Gastrocnemius medialis (tissue), 4 donors: ENCODE measurements at regions not wholly inside any gene's neighbourhood (a gene's known extent, or its start where the extent isn't known, plus 50 kb on each side); places are given as distances from the start of the nearest gene placed in this dataset.

Experiments
- ATAC-seq, 2 donors: fragments of 150-250 bp; one replicate each; pipeline ENCODE4 v1.9.1; 2016
- DNase-seq, 2 donors: peaks; one replicate each; pipeline ENCODE4 v3.0.0-alpha.2; 2019
- H3K27ac ChIP-seq, 4 donors: fragments of 200-600 bp; sonication (generic); 1 replicate in 1 of 4; 2 replicates in 3 of 4; pipeline ENCODE4 v1.5.1; 2016 to 2018; ENCODE audit warnings: mild to moderate bottlenecking in 2 of 4, moderate library complexity in 1 of 4
- H3K27me3 ChIP-seq, 3 donors: fragments of 200-600 bp; sonication (generic) in 2 of 3; 1 replicate in 1 of 3; 2 replicates in 2 of 3; pipeline versions ENCODE4 v1.5.1 to v1.6.0; 2016 to 2019; ENCODE audit warnings: mild to moderate bottlenecking in 1 of 3, moderate library complexity in 1 of 3
- H3K36me3 ChIP-seq, 2 donors: fragments of 200-600 bp; sonication (generic) in 1 of 2; one replicate each; pipeline ENCODE4 v1.5.1; 2017 to 2018
- H3K4me1 ChIP-seq, 2 donors: fragments of 200-600 bp; sonication (generic) in 1 of 2; one replicate each; pipeline ENCODE4 v1.5.1; 2016 to 2017; ENCODE audit warnings: mild to moderate bottlenecking in 2 of 2
- H3K4me3 ChIP-seq, 4 donors: fragments of 200-600 bp; sonication (generic) in 3 of 4; 1 replicate in 1 of 4; 2 replicates in 3 of 4; pipeline ENCODE4 v1.5.1; 2016 to 2019; ENCODE audit warnings: mild to moderate bottlenecking in 2 of 4
- H3K9me3 ChIP-seq, 3 donors: fragments of 200-600 bp; sonication (generic) in 2 of 3; 1 replicate in 1 of 3; 2 replicates in 2 of 3; pipeline ENCODE4 v1.5.1; 2016 to 2019
- POLR2A ChIP-seq, 2 donors: fragments of 450-650 bp; IDR thresholded peaks; one replicate each; pipeline ENCODE4 v1.6.1; 2017; ENCODE audit warnings: antibody characterized with exemption in 2 of 2, mild to moderate bottlenecking in 2 of 2, moderate library complexity in 2 of 2
- in situ Hi-C, 4 donors: fragments of 200-750 bp; cut with MboI; loops; one replicate each; pipeline versions ENCODE4 v1.15.0 to v1.8.0; 2017; ENCODE audit warnings: low sequenced_read_pairs in 4 of 4
- intact Hi-C: fragments of 100-400 bp; cut with DNase I; formaldehyde crosslinking; loops from one replicate; pipeline ENCODE4 v1.15.1; 2023; ENCODE audit warnings: low total_unique reads
- TF ChIP-seq, protein P1 (sequence below), 5 experiments: fragments of 450-650 bp in 3 of 5; fragments of 200-600 bp in 2 of 5; sonication (generic) in 2 of 5; IDR thresholded peaks in 4 of 5; conservative IDR thresholded peaks in 1 of 5; 1 replicate in 4 of 5; 2 replicates in 1 of 5; pipeline ENCODE4 v1.5.1; 2016 to 2019; ENCODE audit warnings: antibody characterized with exemption in 5 of 5, mild to moderate bottlenecking in 3 of 5, moderate library complexity in 3 of 5

DNA sequence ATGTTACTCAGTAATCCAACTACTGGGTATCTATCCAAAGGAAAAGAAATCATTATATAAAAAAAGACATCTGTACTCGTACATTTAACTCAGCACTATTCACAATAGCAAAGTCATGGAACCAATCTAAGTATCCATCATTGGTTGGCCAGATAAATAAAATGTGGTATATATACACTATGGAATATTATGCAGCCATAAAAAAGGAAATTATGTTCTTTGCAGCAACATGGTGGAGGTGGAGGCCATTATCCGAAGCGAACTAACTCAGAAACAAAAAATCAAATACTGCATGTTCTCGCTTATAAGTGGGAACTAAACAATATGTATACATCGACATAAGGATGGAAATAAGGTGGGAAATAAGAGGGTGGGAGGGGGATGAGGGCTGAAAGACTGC lies 56.2 kb upstream of the ANTXRL start:
- no peak for ATAC-seq
- Histone ChIP-seq H3K4me3 (no peak overlapping the region), H3K27ac (no peak overlapping the region), H3K4me1 (no peaks in the 10 kb centered on the region), H3K9me3 (no peaks in the 10 kb centered on the region), H3K27me3 (no peaks in the 10 kb centered on the region), H3K36me3 (no peaks in the 10 kb centered on the region)
- no peak for DNase-seq
- no peak for TF ChIP-seq POLR2A (IDR thresholded peaks at IDR 0.05)
- TF ChIP-seq, protein P1, sequence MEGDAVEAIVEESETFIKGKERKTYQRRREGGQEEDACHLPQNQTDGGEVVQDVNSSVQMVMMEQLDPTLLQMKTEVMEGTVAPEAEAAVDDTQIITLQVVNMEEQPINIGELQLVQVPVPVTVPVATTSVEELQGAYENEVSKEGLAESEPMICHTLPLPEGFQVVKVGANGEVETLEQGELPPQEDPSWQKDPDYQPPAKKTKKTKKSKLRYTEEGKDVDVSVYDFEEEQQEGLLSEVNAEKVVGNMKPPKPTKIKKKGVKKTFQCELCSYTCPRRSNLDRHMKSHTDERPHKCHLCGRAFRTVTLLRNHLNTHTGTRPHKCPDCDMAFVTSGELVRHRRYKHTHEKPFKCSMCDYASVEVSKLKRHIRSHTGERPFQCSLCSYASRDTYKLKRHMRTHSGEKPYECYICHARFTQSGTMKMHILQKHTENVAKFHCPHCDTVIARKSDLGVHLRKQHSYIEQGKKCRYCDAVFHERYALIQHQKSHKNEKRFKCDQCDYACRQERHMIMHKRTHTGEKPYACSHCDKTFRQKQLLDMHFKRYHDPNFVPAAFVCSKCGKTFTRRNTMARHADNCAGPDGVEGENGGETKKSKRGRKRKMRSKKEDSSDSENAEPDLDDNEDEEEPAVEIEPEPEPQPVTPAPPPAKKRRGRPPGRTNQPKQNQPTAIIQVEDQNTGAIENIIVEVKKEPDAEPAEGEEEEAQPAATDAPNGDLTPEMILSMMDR (IDR thresholded peaks at IDR 0.05 in 4 of 5, conservative IDR thresholded peaks at IDR 0.05 in 1 of 5), result no peak
- in situ Hi-C loops (no loop called here), intact Hi-C loops (no loop called here)

DNA sequence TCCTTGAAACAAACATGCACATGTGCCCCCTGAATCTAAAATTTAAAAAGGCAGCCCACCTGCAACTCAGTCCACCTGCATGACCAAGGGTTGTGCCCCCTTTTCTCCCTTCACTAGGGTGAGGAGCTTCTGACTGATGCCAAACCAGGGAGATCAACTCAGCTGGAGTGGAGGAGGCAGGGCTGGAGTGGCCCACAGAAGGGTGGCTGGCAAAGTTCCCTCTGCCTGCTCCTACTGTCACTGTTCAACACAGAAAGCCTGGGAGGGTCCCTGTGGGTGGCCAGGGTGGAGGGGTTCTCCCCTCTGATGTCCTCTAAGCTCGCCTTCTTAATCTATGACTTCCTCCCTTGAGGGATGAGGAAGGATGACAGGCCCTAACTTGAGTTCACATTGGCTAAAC lies 55.7 kb upstream of the ANTXRL start:
- Histone ChIP-seq H3K9me3 (no peaks in the 10 kb centered on the region), H3K27me3 (no peaks in the 10 kb centered on the region), H3K36me3 (no peaks in the 10 kb centered on the region), H3K4me1 (no peaks in the 10 kb centered on the region), H3K4me3 (no peak overlapping the region), H3K27ac (no peak overlapping the region)
- no peak for ATAC-seq
- intact Hi-C loops (no loop called here), in situ Hi-C loops (no loop called here)
- no peak for DNase-seq
- TF ChIP-seq, protein P1 (IDR thresholded peaks at IDR 0.05 in 4 of 5, conservative IDR thresholded peaks at IDR 0.05 in 1 of 5), result no peak
- TF ChIP-seq POLR2A (IDR thresholded peaks at IDR 0.05), result no peak

DNA sequence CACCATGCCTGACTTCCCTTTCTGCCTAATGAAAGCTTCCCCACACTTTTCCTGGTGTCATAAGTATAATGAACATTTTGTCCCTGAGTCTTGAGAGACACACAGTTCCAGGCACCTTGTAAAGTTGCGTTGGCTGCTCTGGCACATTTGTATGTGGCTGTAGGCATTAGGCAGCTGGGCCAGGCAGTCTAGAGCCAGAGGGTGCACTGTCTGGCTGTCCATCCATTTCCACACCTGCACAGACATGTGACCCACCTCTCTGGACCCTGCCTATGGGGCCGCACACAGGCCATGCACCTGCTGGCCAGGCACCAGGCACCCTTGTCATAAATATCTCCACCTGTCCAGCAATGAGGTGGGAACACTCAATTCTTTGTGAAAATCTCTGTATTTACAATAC lies 54.7 kb upstream of the ANTXRL start:
- TF ChIP-seq, protein P1 (IDR thresholded peaks at IDR 0.05 in 4 of 5, conservative IDR thresholded peaks at IDR 0.05 in 1 of 5), result no peak
- no peak for TF ChIP-seq POLR2A (IDR thresholded peaks at IDR 0.05)
- Histone ChIP-seq H3K4me1 (no peaks in the 10 kb centered on the region), H3K9me3 (no peaks in the 10 kb centered on the region), H3K36me3 (no peaks in the 10 kb centered on the region), H3K27ac (no peak overlapping the region), H3K4me3 (no peak overlapping the region), H3K27me3 (no peaks in the 10 kb centered on the region)
- in situ Hi-C loops (no loop called here), intact Hi-C loops (no loop called here)
- no peak for ATAC-seq
- DNase-seq, result no peak

DNA sequence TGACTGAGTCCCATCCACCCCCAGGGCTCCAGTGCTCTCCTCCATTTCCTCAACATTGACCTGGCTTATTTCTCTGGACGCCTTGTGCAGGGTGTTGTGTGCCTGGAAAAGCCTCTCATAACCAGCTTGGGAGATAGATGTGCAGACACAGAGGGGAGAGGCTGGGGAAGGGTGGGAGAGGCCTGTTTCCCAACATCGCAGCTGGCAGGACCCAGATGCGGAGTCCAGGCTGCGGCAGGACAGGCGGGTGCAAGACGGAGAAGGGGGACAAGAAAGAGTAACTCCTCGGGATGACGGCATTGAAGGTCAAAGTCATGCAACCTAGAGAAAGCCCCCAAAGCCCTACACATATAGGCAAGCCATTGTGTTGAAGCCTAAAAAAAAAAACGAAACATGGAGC lies 54.1 kb upstream of the ANTXRL start:
- no peak for ATAC-seq
- H3K9me3 ChIP-seq, result no peaks in the 10 kb centered on the region
- no peak for DNase-seq
- no peak for TF ChIP-seq POLR2A (IDR thresholded peaks at IDR 0.05)
- TF ChIP-seq, protein P1 (IDR thresholded peaks at IDR 0.05 in 4 of 5, conservative IDR thresholded peaks at IDR 0.05 in 1 of 5), result no peak
- intact Hi-C loops (no loop called here), in situ Hi-C loops (no loop called here)
- H3K4me3 ChIP-seq, result no peak overlapping the region
- no peak overlapping the region for H3K27ac ChIP-seq
- H3K27me3 ChIP-seq, result no peaks in the 10 kb centered on the region
- H3K4me1 ChIP-seq, result no peaks in the 10 kb centered on the region
- no peaks in the 10 kb centered on the region for H3K36me3 ChIP-seq

DNA sequence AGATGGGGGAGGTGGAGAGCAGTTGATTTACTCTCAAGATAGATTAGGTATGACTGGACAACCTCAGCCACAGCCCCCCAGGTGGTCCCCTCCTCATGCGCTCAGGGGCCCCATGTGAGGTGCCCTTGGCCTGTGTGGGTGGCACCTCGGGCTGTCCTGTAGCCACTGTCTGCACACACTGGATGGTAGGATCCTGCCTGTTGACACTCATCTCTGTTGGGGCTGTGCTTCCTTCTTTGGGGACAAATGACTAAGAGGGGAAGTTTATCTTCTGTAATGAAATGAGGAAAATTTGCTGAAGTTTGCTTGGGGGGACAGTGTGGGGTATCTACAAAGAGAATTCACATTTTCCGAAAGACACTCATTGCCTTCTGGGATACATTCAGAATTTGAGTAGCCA lies 53.6 kb upstream of the ANTXRL start:
- H3K4me1 ChIP-seq, result no peaks in the 10 kb centered on the region
- no peak overlapping the region for H3K4me3 ChIP-seq
- no peak for ATAC-seq
- H3K27me3 ChIP-seq, result no peaks in the 10 kb centered on the region
- intact Hi-C loops (no loop called here), in situ Hi-C loops (no loop called here)
- no peak for DNase-seq
- no peak overlapping the region for H3K27ac ChIP-seq
- H3K36me3 ChIP-seq, result no peaks in the 10 kb centered on the region
- H3K9me3 ChIP-seq, result no peaks in the 10 kb centered on the region
- no peak for TF ChIP-seq POLR2A (IDR thresholded peaks at IDR 0.05)
- TF ChIP-seq, protein P1 (IDR thresholded peaks at IDR 0.05 in 4 of 5, conservative IDR thresholded peaks at IDR 0.05 in 1 of 5), result no peak
